Brain microvascular endothelial cell (primary cell): ENCODE measurements at regions not wholly inside any gene's neighbourhood (a gene's known extent, or its start where the extent isn't known, plus 50 kb on each side); places are given as distances from the start of the nearest gene placed in this dataset.

Experiments used
- DNase-seq: peaks from one replicate; pipeline ENCODE4 v3.0.0-alpha.2; 2020
- H3K27ac ChIP-seq: fragments of 250-450 bp; sonication (Bioruptor Pico); 2 replicates; pipeline ENCODE4 v1.5.1; 2020; ENCODE audit warnings: mild to moderate bottlenecking, moderate library complexity
- H3K27me3 ChIP-seq: fragments of 250-450 bp; sonication (Bioruptor Pico); replicated peaks from 2 replicates; pipeline ENCODE4 v1.5.1; 2020; ENCODE audit warnings: mild to moderate bottlenecking
- H3K36me3 ChIP-seq: fragments of 250-450 bp; sonication (Bioruptor Pico); replicated peaks from 2 replicates; pipeline ENCODE4 v1.5.1; 2020; ENCODE audit warnings: mild to moderate bottlenecking
- H3K4me3 ChIP-seq: 2 replicates; pipeline ENCODE4 v1.5.1; 2011; ENCODE audit warnings: low read depth, mild to moderate bottlenecking, control low read depth, low read length, moderate library complexity
- in situ Hi-C: cut with HindIII; loops from 2 replicates; pipeline ENCODE4 v1.10.0; 2017; ENCODE audit warnings: low sequenced_read_pairs, low pct_ligation_motif_present
- TF ChIP-seq, protein P1 (sequence below): IDR thresholded peaks from 2 replicates; pipeline ENCODE4 v1.5.1; 2011; ENCODE audit warnings: low read depth, mild to moderate bottlenecking, moderate library complexity, low read length, control low read depth, inconsistent platforms; ENCODE audit errors: missing control alignments

DNA sequence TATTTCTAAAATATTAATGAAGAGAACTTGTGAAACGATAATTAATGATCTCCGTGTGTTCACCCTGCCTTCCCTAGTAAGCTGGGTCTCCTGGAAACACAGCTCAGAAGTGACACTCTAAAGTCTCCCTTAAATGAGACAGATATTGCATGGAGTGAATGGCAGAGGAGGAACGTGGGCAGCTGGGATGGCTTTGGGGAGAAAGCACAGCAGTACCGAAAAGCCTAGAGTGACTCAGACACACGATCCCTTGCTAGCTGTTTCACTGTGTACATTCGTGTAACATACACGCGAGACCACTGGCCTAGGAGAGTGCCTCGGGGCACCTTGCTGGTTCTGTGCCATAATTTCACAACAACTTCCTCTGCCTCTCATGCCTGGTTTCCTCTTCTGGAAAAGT lies 199.9 kb upstream of the TCERG1L start:
- Histone ChIP-seq H3K36me3 (no peaks in the 10 kb centered on the region), H3K27ac (no peak overlapping the region), H3K27me3 (no peaks in the 10 kb centered on the region), H3K4me3 (no peak overlapping the region)
- TF ChIP-seq, protein P1, sequence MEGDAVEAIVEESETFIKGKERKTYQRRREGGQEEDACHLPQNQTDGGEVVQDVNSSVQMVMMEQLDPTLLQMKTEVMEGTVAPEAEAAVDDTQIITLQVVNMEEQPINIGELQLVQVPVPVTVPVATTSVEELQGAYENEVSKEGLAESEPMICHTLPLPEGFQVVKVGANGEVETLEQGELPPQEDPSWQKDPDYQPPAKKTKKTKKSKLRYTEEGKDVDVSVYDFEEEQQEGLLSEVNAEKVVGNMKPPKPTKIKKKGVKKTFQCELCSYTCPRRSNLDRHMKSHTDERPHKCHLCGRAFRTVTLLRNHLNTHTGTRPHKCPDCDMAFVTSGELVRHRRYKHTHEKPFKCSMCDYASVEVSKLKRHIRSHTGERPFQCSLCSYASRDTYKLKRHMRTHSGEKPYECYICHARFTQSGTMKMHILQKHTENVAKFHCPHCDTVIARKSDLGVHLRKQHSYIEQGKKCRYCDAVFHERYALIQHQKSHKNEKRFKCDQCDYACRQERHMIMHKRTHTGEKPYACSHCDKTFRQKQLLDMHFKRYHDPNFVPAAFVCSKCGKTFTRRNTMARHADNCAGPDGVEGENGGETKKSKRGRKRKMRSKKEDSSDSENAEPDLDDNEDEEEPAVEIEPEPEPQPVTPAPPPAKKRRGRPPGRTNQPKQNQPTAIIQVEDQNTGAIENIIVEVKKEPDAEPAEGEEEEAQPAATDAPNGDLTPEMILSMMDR, result no peak
- no peak for DNase-seq
- in situ Hi-C loops, result no loop called here

DNA sequence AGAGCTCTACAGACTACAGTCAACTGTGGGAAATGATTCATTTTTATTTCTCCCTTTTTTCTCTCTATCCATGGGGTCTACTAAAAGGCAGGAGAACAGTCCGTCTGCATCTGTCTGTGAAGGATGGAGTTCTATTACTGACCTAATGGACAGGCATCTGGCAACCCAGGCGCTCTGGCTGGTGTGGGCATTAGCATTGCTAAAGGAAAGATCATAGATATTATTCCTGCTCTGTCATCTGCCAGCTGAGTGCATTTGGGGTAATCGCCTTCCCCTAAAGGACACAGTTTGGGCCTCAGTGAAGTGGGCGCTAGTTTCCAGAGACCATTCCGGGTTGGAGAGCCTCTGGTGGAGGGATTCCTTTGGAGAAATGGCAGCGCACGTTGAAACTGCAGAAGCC lies 201.3 kb upstream of the TCERG1L start:
- Histone ChIP-seq H3K27me3 (no peaks in the 10 kb centered on the region), H3K36me3 (no peaks in the 10 kb centered on the region), H3K27ac (no peak overlapping the region), H3K4me3 (no peak overlapping the region)
- TF ChIP-seq, protein P1, result no peak
- DNase-seq, result no peak
- in situ Hi-C loops, result no loop called here

DNA sequence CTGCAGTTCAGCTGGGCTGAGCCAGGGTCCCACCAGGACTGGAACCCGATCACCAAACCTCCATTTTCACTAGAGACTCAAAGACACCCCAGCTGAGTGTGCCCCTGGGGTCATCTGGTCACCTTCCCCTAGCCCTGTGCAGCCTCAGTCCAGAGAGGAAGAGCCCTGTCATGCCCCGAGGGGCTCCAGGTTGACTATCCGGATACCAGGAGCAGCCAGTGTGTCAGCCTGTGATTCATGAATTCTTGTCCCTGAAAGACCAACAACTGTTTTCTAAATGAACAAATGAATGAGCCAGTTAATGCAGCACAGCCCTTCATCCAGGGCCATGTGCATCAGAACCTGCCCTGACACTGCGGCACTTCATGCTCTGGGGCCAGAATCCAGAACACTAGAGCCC lies 201.9 kb upstream of the TCERG1L start:
- no peak for DNase-seq
- Histone ChIP-seq H3K27ac (no peak overlapping the region), H3K27me3 (no peaks in the 10 kb centered on the region), H3K36me3 (no peaks in the 10 kb centered on the region), H3K4me3 (no peak overlapping the region)
- TF ChIP-seq, protein P1, result no peak
- in situ Hi-C loops, result no loop called here

DNA sequence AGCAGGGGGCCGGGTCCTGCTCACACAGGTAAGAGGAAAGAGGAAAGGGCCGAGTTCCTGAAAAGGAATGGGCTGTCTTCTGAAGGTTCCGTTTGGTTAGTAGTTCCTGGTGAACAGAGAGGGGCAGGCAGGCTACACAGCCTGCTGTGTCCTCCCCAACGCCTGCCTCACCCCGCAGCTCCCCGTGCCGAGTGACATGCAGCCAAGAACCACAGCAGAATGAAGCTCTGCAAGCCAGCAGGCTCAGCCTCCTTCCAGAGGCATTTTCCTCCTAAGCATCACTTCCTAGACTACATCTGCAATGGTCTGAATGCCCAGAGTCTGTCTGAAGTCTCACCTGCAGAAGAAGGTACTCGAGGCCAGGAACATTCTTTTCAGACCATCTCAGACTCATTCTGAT lies 202.4 kb upstream of the TCERG1L start:
- no peak overlapping the region for H3K27ac ChIP-seq
- no peak overlapping the region for H3K4me3 ChIP-seq
- H3K36me3 ChIP-seq, result no peaks in the 10 kb centered on the region
- TF ChIP-seq, protein P1, result no peak
- in situ Hi-C loops, result no loop called here
- DNase-seq, result no peak
- no peaks in the 10 kb centered on the region for H3K27me3 ChIP-seq

DNA sequence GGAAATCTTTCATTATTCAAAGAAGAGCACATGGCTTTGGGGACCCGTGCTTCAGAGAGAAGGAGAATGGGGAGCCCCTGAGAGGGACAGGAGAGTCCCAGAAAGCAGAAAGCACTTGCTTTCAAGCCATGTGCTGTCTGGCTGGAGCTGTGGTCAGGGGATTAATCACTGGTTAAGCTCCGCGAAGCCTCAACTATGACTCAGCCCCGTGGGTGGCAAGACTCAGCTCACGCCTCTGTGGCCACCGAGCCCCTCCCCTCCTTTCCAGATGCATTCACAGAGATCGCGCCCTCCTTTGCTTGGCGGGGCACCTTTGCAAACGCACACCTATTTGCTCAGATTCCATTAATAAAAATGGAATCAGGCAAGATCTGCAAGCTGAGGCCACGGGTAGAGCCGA lies 202.9 kb upstream of the TCERG1L start:
- in situ Hi-C loops, result no loop called here

DNA sequence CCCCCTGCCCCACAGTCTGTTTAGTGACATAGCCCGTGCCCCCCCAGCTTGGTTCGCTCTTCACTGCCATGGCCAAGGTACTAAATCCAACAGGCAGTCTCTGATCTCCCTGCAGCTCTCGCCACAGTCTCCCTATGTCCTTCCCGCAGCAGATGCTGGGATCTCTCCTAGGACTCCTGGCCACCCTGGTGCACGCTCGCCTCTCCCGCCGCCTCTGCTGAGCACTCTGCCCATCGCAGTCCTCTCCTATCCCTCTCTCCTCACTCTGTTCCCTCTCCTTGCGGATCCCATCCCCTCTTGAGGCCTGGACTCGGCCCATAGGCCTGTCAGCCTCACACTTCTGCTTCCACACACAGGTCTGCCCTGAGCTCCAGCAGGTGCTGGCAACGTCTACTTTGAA lies 204.8 kb upstream of the TCERG1L start:
- in situ Hi-C loops, result no loop called here
- H3K27me3 ChIP-seq, result no peaks in the 10 kb centered on the region
- no peaks in the 10 kb centered on the region for H3K36me3 ChIP-seq
- H3K4me3 ChIP-seq, result no peak overlapping the region
- no peak for DNase-seq
- TF ChIP-seq, protein P1, result no peak
- no peak overlapping the region for H3K27ac ChIP-seq

More for the DNA sequence above, 202.9 kb upstream of the TCERG1L start:
- Histone ChIP-seq H3K36me3 (no peaks in the 10 kb centered on the region), H3K27me3 (no peaks in the 10 kb centered on the region), H3K4me3 (no peak overlapping the region), H3K27ac (no peak overlapping the region)
- no peak for DNase-seq
- TF ChIP-seq, protein P1, result no peak
